Mucosa of descending colon (tissue), 3 donors: ENCODE measurements at regions not wholly inside any gene's neighbourhood (a gene's known extent, or its start where the extent isn't known, plus 50 kb on each side); places are given as distances from the start of the nearest gene placed in this dataset.

Experiments used
- ATAC-seq: fragments of 200-7000 bp; cut with Tn5 transposase; one replicate; pipeline ENCODE4 v1.9.1; 2020; ENCODE audit warnings: mild to moderate bottlenecking, moderate library complexity
- DNase-seq, 3 donors: peaks; one replicate each; pipeline ENCODE4 v3.0.0-alpha.2; 2020
- H3K36me3 ChIP-seq: fragments of 200-600 bp; one replicate; pipeline ENCODE4 v1.8.0; 2021; ENCODE audit warnings: low read depth, mild to moderate bottlenecking
- H3K4me1 ChIP-seq: fragments of 200-600 bp; one replicate; pipeline ENCODE4 v1.8.0; 2021; ENCODE audit warnings: low read depth, mild to moderate bottlenecking
- H3K4me3 ChIP-seq: fragments of 200-600 bp; one replicate; pipeline ENCODE4 v1.8.0; 2021; ENCODE audit warnings: mild to moderate bottlenecking
- H3K9me3 ChIP-seq: fragments of 200-600 bp; one replicate; pipeline ENCODE4 v1.8.0; 2021; ENCODE audit warnings: mild to moderate bottlenecking
- CTCF ChIP-seq: fragments of 200-600 bp; IDR thresholded peaks from one replicate; pipeline ENCODE4 v1.8.0; 2022; ENCODE audit warnings: antibody characterized with exemption, mild to moderate bottlenecking
- intact Hi-C, 2 donors: fragments of 100-400 bp; cut with DNase I in 1 of 2; cut with micrococcal nuclease in 1 of 2; formaldehyde crosslinking; loops; one replicate each; pipeline versions ENCODE4 v1.11.0 to v1.11.1; 2022; cut with DNase I, micrococcal nuclease
- donor health status: DM: no; HTN: no; CAD: no; lungs with moderate emphysema.
- donor health status: DM: no; HTN: no; CAD: no.
- donor health status: DM: no; HTN: yes; CAD: no.

DNA sequence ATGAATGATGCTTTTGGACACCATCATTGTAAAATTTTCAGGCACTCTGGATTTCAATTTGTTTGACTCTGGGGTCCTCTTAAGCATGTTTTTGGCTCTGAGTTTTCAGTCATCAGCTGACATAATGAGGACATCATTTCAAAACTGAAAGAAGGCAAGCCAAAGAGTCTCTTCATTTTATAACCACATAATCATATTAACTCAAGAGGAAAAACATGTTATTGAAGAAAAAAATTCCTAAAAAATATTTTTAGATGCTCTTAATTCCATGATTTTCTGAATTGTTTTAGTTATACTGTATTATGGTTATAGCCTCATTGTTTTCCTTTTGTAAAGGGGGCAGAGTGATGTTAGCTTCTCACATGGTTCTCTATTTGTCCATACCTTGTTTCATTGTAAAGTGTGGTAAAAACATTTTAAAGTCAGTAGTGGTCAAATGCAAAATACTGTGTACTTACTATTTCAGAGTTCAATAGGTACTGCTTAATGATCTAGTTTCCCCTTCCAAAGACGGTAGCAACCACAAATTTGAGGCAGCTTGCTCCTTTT is 472.1 kb downstream of the DMRT2 start:
- no peak for TF ChIP-seq CTCF
- DNase-seq (no peak), ATAC-seq (no peak)
- Histone ChIP-seq H3K4me1 (no peaks in the 10 kb centered on the region), H3K4me3 (no peak overlapping the region), H3K9me3 (no peaks in the 10 kb centered on the region), H3K36me3 (no peaks in the 10 kb centered on the region)
- intact Hi-C loops, result no loop called here

GRCh38 chr9:1528456-1528855 is 478.3 kb downstream of the DMRT2 start:
- no peak for DNase-seq
- Histone ChIP-seq H3K9me3 (no peaks in the 10 kb centered on the region), H3K4me3 (no peak overlapping the region), H3K36me3 (no peaks in the 10 kb centered on the region), H3K4me1 (no peaks in the 10 kb centered on the region)
- intact Hi-C loops, result no loop called here
- TF ChIP-seq CTCF, result no peak
- no peak for ATAC-seq

GRCh38 chr9:1530696-1531095 is 480.5 kb downstream of the DMRT2 start:
- intact Hi-C loops, result no loop called here
- TF ChIP-seq CTCF, result no peak
- Histone ChIP-seq H3K4me1 (no peaks in the 10 kb centered on the region), H3K9me3 (no peaks in the 10 kb centered on the region), H3K36me3 (no peaks in the 10 kb centered on the region), H3K4me3 (no peak overlapping the region)
- no peak for ATAC-seq
- no peak for DNase-seq

DNA sequence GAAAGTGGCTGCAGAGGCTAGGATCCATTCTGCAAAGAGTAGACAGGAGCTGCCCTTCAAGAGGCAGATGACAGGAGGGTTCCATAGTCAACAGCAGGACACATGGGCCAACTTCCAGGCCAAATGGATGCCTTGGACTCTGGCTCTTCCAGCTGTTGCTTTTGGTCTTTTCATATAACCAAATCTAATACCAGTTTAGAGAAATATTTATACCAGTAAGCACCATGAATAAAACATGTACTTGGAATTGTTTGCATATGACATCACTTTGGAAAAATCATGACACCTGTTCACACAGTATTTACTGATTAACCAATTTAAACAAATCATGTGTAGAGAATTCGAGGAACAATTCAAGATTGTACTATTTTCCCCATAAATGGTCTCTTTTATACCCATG is 481.3 kb downstream of the DMRT2 start:
- H3K36me3 ChIP-seq, result no peaks in the 10 kb centered on the region
- no peak for ATAC-seq
- no peaks in the 10 kb centered on the region for H3K4me1 ChIP-seq
- no peaks in the 10 kb centered on the region for H3K9me3 ChIP-seq
- intact Hi-C loops, result no loop called here
- no peak for DNase-seq
- no peak overlapping the region for H3K4me3 ChIP-seq
- TF ChIP-seq CTCF, result no peak

DNA sequence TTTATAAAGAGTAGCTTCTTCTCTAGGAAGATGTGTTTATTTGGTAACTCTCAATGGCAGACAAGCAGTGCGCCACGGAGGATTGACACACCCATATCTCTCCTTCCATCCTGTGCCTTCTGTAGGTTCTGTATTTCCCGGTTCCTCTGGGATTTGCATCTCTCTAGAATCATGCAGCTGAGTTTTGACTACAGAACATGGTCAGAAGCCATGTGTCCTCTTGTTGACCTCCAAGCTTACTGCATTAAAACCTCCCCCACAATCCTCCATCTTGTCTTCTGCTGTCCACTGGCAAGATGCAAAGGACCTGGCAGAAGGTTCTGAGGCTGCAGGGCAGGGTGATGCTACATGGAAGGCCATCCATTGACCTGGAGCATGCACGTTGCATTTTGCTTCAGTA is 482.0 kb downstream of the DMRT2 start:
- no peaks in the 10 kb centered on the region for H3K36me3 ChIP-seq
- H3K9me3 ChIP-seq, result no peaks in the 10 kb centered on the region
- ATAC-seq (no peak), DNase-seq (no peak)
- TF ChIP-seq CTCF, result no peak
- H3K4me1 ChIP-seq, result no peaks in the 10 kb centered on the region
- intact Hi-C loops, result no loop called here
- no peak overlapping the region for H3K4me3 ChIP-seq

DNA sequence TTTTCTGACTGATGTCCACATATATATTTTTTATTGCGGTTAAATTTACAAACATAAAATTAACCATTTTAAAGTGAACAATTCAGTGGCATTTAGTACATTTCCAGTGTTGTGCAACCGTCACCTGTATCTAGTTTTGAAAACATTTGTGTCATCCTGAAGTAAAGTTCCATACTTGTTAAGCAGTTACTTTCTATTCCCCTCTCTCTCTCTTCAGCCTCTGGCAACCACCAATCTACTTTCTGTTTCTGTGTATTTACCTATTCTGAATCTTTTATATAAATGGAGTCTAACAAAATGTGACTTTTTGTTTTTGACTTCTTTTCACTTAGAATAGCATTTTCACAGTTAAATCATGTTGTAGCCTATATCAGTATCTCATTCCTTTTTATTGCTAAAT is 480.1 kb upstream of the SMARCA2 start:
- ATAC-seq, result no peak
- no peak for DNase-seq
- no peaks in the 10 kb centered on the region for H3K9me3 ChIP-seq
- no peaks in the 10 kb centered on the region for H3K36me3 ChIP-seq
- no peaks in the 10 kb centered on the region for H3K4me1 ChIP-seq
- intact Hi-C loops, result no loop called here
- no peak for TF ChIP-seq CTCF
- H3K4me3 ChIP-seq, result no peak overlapping the region
